Ramos (cell line): ENCODE measurements at regions not wholly inside any gene's neighbourhood (a gene's known extent, or its start where the extent isn't known, plus 50 kb on each side); places are given as distances from the start of the nearest gene placed in this dataset.

Experiments used
- in situ Hi-C: fragments of 300-500 bp; cut with MboI; formaldehyde crosslinking; loops from one replicate; pipeline ENCODE4 v1.14.3; 2022; ENCODE audit warnings: low sequenced_read_pairs; ENCODE audit not compliant: unreplicated experiment

GRCh38 chr2:121000804-121001203 lies 265.1 kb downstream of the GLI2 start:
- in situ Hi-C loops, result no loop called here

DNA sequence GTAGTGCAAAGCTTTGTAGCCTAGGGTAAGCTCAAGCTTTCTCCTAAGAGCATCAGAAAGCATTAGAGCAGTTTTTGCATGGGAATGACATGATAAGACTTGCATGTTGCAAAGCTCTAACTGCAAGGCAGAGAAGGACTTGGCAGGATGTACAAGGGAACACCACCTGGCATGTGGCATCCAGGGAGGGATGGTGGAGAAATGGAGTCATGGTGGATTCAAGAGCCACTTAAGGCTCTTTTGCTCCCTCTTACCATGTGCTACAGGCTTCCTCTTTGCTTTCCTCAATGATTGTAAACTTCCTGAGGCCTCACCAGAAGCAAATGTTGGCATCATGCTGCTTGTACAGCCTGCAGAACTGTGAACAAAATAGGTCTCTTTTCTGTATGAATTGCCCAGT lies 266.0 kb downstream of the GLI2 start:
- in situ Hi-C loops, result no loop called here

DNA sequence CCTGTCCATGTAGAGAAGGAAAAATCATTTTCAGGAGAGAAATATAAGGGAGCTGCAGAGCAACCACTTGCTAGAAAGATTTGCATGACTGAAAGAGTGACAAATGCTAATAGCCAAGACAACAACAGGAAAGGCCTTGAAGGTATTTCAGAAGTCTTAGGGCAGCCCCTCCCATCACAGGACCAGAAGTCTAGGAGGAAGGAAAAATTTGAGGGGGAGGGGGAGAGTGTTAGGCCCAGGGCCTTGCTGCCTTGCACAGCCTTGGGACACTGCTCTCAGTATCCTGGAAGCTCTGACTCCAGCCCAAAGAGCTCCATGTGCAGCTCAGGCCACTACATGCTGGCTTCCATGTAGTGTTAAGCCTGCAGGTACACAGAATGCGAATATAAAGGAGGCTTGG lies 266.9 kb downstream of the GLI2 start:
- in situ Hi-C loops, result no loop called here

- in situ Hi-C loops, result no loop called here
Measured at GRCh38 chr2:121003391-121003790, 267.7 kb downstream of the GLI2 start.

DNA sequence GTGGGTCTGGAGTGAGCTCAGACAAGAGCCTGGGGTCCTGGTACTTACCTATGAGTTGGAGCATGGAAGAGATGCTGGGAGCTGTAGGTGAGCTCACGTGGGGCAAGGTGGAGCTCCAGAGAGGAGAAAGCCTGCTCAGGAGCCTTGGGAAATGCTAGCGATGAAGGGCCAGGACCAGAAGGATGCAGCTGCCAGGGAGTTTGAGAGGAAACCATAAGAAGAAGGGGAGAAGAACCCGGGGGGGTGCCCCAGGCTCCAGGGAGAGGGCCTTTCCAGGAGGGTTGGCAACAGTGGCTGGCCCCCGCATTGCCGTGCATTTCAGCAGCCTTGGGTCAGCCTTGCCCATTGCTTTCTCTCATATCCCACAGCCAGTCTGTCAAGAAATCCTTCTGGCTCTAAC lies 268.7 kb downstream of the GLI2 start:
- in situ Hi-C loops, result no loop called here

- in situ Hi-C loops, result no loop called here
Measured at GRCh38 chr2:121004950-121005349, 269.3 kb downstream of the GLI2 start.

GRCh38 chr2:121005453-121005852 lies 269.8 kb downstream of the GLI2 start:
- in situ Hi-C loops, result no loop called here

DNA sequence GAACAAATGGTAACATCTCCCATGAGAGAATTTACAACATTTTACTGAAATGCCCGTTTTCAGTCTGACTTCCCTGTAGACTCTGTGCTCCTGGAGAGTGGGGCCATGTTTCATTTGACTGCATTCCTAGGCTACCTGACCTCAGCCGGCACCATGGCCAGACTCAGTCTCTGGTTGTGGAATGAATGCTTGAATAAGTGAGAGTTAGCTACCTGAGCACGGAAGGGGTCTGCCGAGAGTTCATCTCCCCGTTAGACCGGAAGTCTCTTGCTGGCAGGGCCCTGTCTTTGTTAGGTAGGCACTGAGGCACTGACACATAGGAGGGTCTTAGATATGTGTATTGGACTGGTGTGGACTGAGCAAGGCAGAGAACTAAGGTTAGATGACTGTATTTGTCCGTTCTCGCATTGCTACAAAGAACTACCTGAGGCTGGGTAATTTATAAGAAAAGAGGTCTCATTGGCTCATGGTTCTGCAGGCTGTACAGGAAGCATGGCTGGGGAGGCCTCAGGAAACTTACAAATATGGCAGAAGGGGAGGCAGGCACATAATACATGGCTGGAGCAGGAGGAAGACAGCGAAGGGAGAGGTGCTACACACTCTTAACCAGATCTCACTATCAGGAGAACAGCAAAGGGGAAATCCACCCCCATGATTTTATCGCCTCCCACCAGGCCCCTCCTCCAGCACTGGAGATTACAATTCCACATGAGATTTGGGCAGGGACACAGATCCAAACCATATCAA lies 271.2 kb downstream of the GLI2 start:
- in situ Hi-C loops, result no loop called here

- in situ Hi-C loops, result no loop called here
Measured at GRCh38 chr2:121007490-121007853, 271.8 kb downstream of the GLI2 start.

- in situ Hi-C loops, result no loop called here
Measured at GRCh38 chr2:121008975-121009374, 273.3 kb downstream of the GLI2 start.

DNA sequence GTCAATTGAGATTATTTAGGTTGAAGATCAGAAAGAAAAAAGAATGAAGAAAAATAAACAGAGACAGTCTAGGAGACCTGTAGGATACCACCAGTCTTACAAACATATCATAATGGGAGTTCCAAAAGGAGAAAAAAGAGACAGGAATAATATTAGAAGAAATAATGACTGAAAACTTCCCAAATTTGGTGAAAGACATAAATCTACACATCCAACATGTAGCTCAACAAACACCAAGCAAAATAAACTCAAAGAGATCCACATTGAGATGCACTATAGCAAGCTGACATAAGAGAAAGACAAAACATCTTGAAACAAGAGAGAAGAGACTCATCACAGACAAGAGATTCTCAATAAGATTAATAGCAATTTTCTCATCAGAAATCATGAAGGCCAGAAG lies 274.0 kb downstream of the TFCP2L1 start:
- in situ Hi-C loops, result no loop called here

- in situ Hi-C loops, result no loop called here
Measured at GRCh38 chr2:121014876-121015275, 270.1 kb downstream of the TFCP2L1 start.

- in situ Hi-C loops, result no loop called here
Measured at GRCh38 chr2:121015971-121016485, 269.0 kb downstream of the TFCP2L1 start.

DNA sequence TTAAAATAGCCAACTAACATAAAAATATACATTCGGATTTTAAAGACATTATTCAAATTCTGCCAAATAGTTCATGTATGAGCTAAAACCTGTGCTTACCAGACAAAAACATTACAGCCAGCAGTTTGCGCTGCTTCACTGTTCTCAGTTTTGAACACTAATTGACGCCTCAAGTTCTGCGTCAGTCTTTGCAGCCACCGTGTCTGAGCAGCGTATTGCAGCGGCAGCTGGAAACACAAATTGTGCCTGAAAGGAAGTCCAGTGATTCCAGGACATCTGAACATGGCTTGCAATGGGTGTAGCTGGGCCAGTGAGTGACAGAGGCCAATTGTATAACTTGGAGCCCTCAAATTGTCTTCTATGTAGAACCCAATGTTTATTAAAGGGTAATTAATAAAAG lies 267.6 kb downstream of the TFCP2L1 start:
- in situ Hi-C loops, result no loop called here

DNA sequence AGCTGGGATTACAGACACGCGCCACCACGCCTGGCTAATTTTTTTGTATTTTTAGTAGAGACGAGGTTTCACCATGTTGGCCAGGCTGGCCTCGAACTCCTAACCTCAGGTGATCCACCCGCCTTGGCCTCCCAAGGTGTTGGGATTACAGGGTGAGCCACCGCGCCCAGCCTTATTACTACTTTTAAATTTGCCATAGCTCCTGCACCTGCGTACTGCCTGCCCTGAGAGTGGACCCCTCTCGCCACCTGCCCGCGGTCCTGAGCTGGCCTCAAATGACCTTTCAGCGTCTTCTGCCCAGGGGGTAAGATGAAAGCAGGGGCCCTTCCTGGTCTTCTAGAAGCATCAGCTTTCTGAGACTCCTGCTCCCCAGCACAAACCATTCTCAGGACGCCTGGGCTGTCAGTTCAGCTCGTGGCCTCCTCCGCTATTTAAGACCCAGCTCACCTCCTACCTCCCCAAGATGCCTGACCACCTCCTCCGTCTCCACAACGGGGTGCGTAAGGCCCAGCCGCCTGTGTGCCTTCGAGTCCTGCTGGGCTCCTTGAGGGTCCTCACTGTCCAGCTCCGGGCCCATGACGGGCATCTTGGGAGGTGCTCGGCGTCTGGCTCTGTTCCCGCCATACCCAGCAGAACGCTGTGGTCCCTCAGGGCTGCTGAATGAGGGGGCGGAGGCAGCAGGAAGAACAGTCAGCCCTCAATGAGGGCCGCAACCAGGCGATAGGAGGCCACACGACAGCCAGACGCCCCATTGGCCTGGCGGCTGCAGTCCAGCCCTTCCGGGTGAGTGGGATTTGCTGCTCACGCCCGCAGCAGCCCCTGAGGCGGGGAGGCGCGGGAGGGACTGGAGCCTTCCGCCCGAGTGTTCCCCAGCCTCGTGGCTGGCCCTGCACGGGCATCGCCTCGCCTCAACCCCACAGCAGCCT lies 266.6 kb downstream of the TFCP2L1 start:
- in situ Hi-C loops, result no loop called here

DNA sequence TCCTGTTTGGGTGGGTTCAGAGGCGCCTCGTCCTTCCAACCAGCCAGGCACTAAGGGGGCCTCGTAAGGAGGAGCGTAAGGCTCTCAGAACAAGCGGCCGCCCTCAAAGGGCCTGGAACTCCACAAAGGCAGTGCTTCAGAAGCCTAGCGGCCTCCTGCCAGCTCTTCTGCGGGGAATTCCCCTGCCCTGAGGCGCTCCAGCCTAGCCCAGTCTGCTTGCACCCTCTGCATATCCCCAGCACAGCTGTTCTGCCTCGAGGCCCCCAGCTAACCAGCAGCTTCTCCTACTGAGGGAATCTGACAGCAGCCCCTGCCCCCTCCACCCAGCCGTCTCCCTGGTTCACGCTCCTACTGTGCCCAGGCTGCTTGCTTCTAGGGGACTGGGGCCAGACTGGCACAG lies 265.9 kb downstream of the TFCP2L1 start:
- in situ Hi-C loops, result no loop called here

GRCh38 chr2:121019756-121020155 lies 265.2 kb downstream of the TFCP2L1 start:
- in situ Hi-C loops, result no loop called here

DNA sequence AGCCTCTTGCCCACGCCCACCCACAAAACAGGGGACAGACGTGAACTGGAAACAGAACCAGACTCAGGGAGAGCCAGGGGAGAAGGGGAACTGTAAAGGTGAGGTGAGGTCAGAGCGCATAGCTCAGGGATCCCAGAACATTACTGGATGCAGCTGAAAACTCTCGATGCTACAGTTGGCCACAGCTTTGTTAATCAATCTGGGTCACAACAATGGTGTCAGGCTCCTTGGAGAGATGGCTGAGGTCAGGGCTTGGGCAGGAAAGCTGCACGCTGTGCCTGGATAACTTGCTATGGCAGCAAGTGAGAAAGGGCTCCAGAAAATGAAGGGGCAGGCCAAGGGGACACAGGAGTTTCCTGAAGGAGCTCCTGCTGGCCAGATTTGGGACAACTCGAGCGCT lies 263.3 kb downstream of the TFCP2L1 start:
- in situ Hi-C loops, result no loop called here

DNA sequence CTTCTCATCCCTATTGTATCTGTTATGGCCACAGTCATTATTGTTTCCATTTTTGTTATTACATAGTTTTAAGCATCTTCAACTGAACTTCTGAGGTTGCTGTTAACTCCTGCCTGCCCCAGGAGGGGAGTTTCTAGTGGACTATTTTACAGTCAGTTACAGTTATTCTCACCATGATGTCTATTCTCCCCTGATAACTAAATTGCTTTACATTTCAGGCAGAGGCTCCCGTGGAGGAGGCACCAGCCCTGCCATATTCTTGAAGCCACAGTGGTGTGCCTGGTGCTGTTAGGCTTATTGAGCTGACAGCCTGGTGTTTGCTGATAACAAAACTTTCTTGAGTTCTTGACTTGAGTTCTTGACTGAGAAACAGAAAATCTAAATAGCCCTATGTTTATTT lies 256.4 kb downstream of the TFCP2L1 start:
- in situ Hi-C loops, result no loop called here

- in situ Hi-C loops, result no loop called here
Measured at GRCh38 chr2:121030523-121030922, 254.5 kb downstream of the TFCP2L1 start.

GRCh38 chr2:121031568-121032340 lies 253.2 kb downstream of the TFCP2L1 start:
- in situ Hi-C loops, result no loop called here
